ENCODE measurements at regions not wholly inside any gene's neighbourhood (a gene's known extent, or its start where the extent isn't known, plus 50 kb on each side); places are given as distances from the start of the nearest gene placed in this dataset.

DNA sequence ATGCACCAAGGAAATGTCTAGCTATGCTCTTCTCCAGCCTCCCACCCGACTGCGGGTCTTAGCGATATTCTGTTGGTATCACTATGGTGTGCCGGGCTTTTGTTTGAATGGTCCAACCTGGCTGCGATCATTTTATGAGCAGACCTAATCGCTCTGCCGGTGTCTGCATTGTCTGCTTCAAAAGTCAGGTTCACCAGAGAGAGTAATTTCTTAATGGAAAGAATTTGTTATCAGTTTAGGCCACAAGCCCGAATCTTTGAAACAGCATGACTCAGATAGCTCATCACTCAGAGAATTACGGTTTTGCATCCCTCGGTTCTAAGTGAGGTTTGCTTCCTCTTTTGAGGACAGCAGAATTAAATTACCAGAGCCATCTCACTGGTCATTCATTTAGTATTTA is 521.0 kb upstream of the ARID1B start:
- TF ChIP-seq POLR2A (IDR thresholded peaks at IDR 0.05): no peak
- TF ChIP-seq, protein P1, sequence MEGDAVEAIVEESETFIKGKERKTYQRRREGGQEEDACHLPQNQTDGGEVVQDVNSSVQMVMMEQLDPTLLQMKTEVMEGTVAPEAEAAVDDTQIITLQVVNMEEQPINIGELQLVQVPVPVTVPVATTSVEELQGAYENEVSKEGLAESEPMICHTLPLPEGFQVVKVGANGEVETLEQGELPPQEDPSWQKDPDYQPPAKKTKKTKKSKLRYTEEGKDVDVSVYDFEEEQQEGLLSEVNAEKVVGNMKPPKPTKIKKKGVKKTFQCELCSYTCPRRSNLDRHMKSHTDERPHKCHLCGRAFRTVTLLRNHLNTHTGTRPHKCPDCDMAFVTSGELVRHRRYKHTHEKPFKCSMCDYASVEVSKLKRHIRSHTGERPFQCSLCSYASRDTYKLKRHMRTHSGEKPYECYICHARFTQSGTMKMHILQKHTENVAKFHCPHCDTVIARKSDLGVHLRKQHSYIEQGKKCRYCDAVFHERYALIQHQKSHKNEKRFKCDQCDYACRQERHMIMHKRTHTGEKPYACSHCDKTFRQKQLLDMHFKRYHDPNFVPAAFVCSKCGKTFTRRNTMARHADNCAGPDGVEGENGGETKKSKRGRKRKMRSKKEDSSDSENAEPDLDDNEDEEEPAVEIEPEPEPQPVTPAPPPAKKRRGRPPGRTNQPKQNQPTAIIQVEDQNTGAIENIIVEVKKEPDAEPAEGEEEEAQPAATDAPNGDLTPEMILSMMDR (IDR thresholded peaks at IDR 0.05): no peak
